ENCODE measurements at regions not wholly inside any gene's neighbourhood (a gene's known extent, or its start where the extent isn't known, plus 50 kb on each side); places are given as distances from the start of the nearest gene placed in this dataset.

- Histone ChIP-seq H3K14ac (ENCODE audit: insufficient read depth, low read length) (no peak overlapping the region), H3K23me2 (ENCODE audit: insufficient read length, low read depth, low read length, poor library complexity, severe bottlenecking) (no peaks in the 10 kb centered on the region), H3K9me3 (ENCODE audit: control insufficient read depth, low read depth, low read length) (no peaks in the 10 kb centered on the region), H3K18ac (ENCODE audit: insufficient read length, low read depth, low read length) (no peak overlapping the region), H3T11ph (ENCODE audit: low read length) (no peak overlapping the region), H3K56ac (ENCODE audit: insufficient read length, low read depth, low read length) (no peak overlapping the region), H2AK5ac (ENCODE audit: insufficient read length, low read length) (no peak overlapping the region), H2BK15ac (ENCODE audit: low read depth, low read length) (no peak overlapping the region), H3K9ac (ENCODE audit: extremely low read depth, insufficient read length, low read length) (no peak overlapping the region), H3K27ac (ENCODE audit: insufficient read length, low read depth, low read length) (no peak overlapping the region), H3K27me3 (ENCODE audit: insufficient read depth, low read length) (no peaks in the 10 kb centered on the region), H2AFZ (ENCODE audit: low read length) (no peak overlapping the region), H3K79me1 (ENCODE audit: insufficient read depth, low read depth, low read length, poor library complexity, severe bottlenecking) (no peaks in the 10 kb centered on the region), H3K4me2 (ENCODE audit: insufficient read depth, insufficient read length, low read length) (no peak overlapping the region), H4K20me1 (ENCODE audit: control insufficient read depth, insufficient read depth, insufficient read length) (no peaks in the 10 kb centered on the region), H4K91ac (ENCODE audit: insufficient read length, low read depth, low read length) (no peak overlapping the region), H3K4ac (ENCODE audit: low read depth, low read length) (no peak overlapping the region), H4K8ac (replicated peaks; ENCODE audit: insufficient read length, low read depth, low read length) (no peak overlapping the region), H4K5ac (ENCODE audit: insufficient read length, low read depth, low read length) (no peak overlapping the region), H3K79me2 (ENCODE audit: insufficient read depth, low read length) (no peaks in the 10 kb centered on the region), H2BK20ac (ENCODE audit: low read depth, low read length, poor library complexity, severe bottlenecking) (no peak overlapping the region), H3K4me1 (ENCODE audit: insufficient read depth, low read length) (peaks cover 2% of the 10 kb centered on the region; the same call in 1 of the 2 replicates), H2BK12ac (ENCODE audit: insufficient read length, low read depth, low read length) (no peak overlapping the region), H2BK5ac (ENCODE audit: insufficient read length, low read length) (no peak overlapping the region), H3K23ac (ENCODE audit: insufficient read length, low read depth, low read length) (no peak overlapping the region), H2BK120ac (ENCODE audit: low read depth, low read length, poor library complexity, severe bottlenecking) (no peak overlapping the region)
- no peak overlapping the region for H3K4me3 Mint-ChIP-seq
- no peak for DNase-seq
- no peaks in the 10 kb centered on the region; a peak in 1 of 5 replicates for H3K9me3 Mint-ChIP-seq
- WGBS (ENCODE audit: extremely low coverage, insufficient read length, low lambda C conversion rate): no CpG with 5 or more reads among the region's 3 CpGs
- no peaks in the 10 kb centered on the region; the same call in 1 of the 2 replicates for H3K27me3 Mint-ChIP-seq (ENCODE audit: low read depth)
- H3K4me1 Mint-ChIP-seq: peaks cover 24 to 29% of the 10 kb centered on the region in 2 experiments
- no peaks in the 10 kb centered on the region for H3K36me3 Mint-ChIP-seq (ENCODE audit: insufficient read depth in 1 of 3, low read depth in 3 of 3)
- no peak overlapping the region for H3K27ac Mint-ChIP-seq
- no peak for TF ChIP-seq CTCF (conservative IDR thresholded peaks at IDR 0.05)
Measured at GRCh38 chr3:150243466-150243865, 164.6 kb upstream of the TSC22D2 start.
